K562 (cell line): ENCODE measurements at regions not wholly inside any gene's neighbourhood (a gene's known extent, or its start where the extent isn't known, plus 50 kb on each side); places are given as distances from the start of the nearest gene placed in this dataset.

Source experiments
- ATAC-seq: fragments of 200-7000 bp; cut with Tn5 transposase; 3 replicates; pipeline ENCODE4 v1.9.1; 2020; ENCODE audit warnings: moderate library complexity
- BruUV-seq: library from RNA; stranded (reverse); fragments of 400-500 nt; replicated peaks from 2 replicates; lab custom pipeline; 2021; lab: Mats Ljungman, UMichigan
- CTCF ChIA-PET: fragments of 300-600 bp; formaldehyde crosslinking; extraction: SDS; loops from one replicate; lab custom pipeline; 2021; ENCODE audit warnings: low intra/inter-chr PET ratio; lab: Yijun Ruan, JAX
- POLR2A ChIA-PET: fragments of 300-600, 350-650 bp; sonication (Branson Sonifier 250); formaldehyde crosslinking; extraction: SDS; loops from one replicate; lab custom pipeline; 2021; ENCODE audit warnings: antibody characterized with exemption, inconsistent platforms; lab: Yijun Ruan, JAX
- DNase-seq, 4 experiments: peaks; one replicate each; pipeline versions ENCODE4 v3.0.0 to v3.0.0-alpha.2; 2011 to 2018; ENCODE audit warnings: low spot score in 3 of 4, mixed read lengths in 3 of 4; ENCODE audit errors: extremely low read depth in 1 of 4
- FAIRE-seq: peaks from 2 replicates; lab custom pipeline; 2011; peaks lifted over from hg19 to GRCh38; lab: Jason Lieb, UNC
- H2AFZ ChIP-seq: 2 replicates; pipeline ENCODE4 v1.6.0; 2011; ENCODE audit warnings: low read depth, low read length, control low read depth, inconsistent platforms
- H3K27ac ChIP-seq: fragments of 200-600 bp; 3 replicates; pipeline ENCODE4 v1.8.0; 2011; ENCODE audit warnings: low read depth, mild to moderate bottlenecking, control low read depth, inconsistent platforms, low read length, moderate library complexity, mixed read lengths; ENCODE audit errors: extremely low read depth
- H3K27me3 ChIP-seq, 2 experiments: fragments of 300-600 bp in 1 of 2; 2 replicates in 1 of 2; 3 replicates in 1 of 2; pipeline versions ENCODE4 v1.6.0 to v1.8.0; 2011; ENCODE audit warnings: inconsistent platforms in 2 of 2, low read length in 2 of 2, mild to moderate bottlenecking in 1 of 2, mixed read lengths in 1 of 2, moderate library complexity in 1 of 2; ENCODE audit not compliant: control insufficient read depth in 2 of 2, insufficient read depth in 2 of 2
- H3K36me3 ChIP-seq: fragments of 300-600 bp; 3 replicates; pipeline ENCODE4 v1.8.0; 2011; ENCODE audit warnings: mild to moderate bottlenecking, low read length, inconsistent platforms; ENCODE audit not compliant: control insufficient read depth, insufficient read depth
- H3K4me1 ChIP-seq, 2 experiments: fragments of 200-600 bp in 1 of 2; replicated peaks in 1 of 2; 2 replicates in 1 of 2; 3 replicates in 1 of 2; pipeline versions ENCODE4 v1.5.1 to v1.8.0; 2011; ENCODE audit warnings: inconsistent platforms in 2 of 2, low read length in 2 of 2, mild to moderate bottlenecking in 1 of 2, mixed read lengths in 1 of 2, moderate library complexity in 1 of 2; ENCODE audit not compliant: control insufficient read depth in 2 of 2, insufficient read depth in 2 of 2
- H3K4me2 ChIP-seq: 2 replicates; pipeline ENCODE4 v1.6.1; 2011; ENCODE audit warnings: low read length, control low read depth, inconsistent platforms, mixed read lengths; ENCODE audit not compliant: insufficient read depth
- H3K4me3 ChIP-seq: fragments of 200-600 bp; sonication (generic), shearing (Covaris generic); 2 replicates; pipeline ENCODE4 v1.5.1; 2016; ENCODE audit warnings: control low read depth, inconsistent platforms
- H3K79me2 ChIP-seq: fragments of 200-600 bp; 3 replicates; pipeline ENCODE4 v1.8.0; 2011; ENCODE audit warnings: low read length, inconsistent platforms; ENCODE audit not compliant: control insufficient read depth, insufficient read depth
- H3K9ac ChIP-seq, 2 experiments: 2 replicates each; pipeline versions ENCODE4 v1.6.0 to v1.6.1; 2011; ENCODE audit warnings: low read depth in 2 of 2, low read length in 2 of 2, control low read depth in 1 of 2, inconsistent platforms in 1 of 2, mild to moderate bottlenecking in 1 of 2, mixed read lengths in 1 of 2; ENCODE audit not compliant: insufficient read depth in 1 of 2
- H3K9me1 ChIP-seq: one replicate; pipeline ENCODE4 v1.6.0; 2011; ENCODE audit warnings: inconsistent platforms, mild to moderate bottlenecking, low read length, moderate library complexity; ENCODE audit not compliant: control insufficient read depth, insufficient read depth
- H3K9me3 ChIP-seq: replicated peaks from 2 replicates; pipeline ENCODE4 v1.5.1; 2011; ENCODE audit warnings: low read depth, low read length, inconsistent platforms; ENCODE audit not compliant: control insufficient read depth, insufficient read depth
- H4K20me1 ChIP-seq: replicated peaks from 2 replicates; pipeline ENCODE4 v1.6.1; 2011; ENCODE audit warnings: low read length, inconsistent platforms, mixed read lengths; ENCODE audit not compliant: control insufficient read depth, insufficient read depth
- BMI1 ChIP-seq: fragments of 150-350 bp; IDR thresholded peaks from 2 replicates; pipeline ENCODE4 v1.6.1; 2014; ENCODE audit warnings: low read length
- BRD4 ChIP-seq: fragments of 200-600 bp; sonication (generic); IDR thresholded peaks from 2 replicates; pipeline ENCODE4 v1.6.1; 2017; ENCODE audit warnings: inconsistent platforms
- CBX1 ChIP-seq: sonication (generic); IDR thresholded peaks from 2 replicates; pipeline ENCODE4 v1.6.1; 2016; ENCODE audit warnings: antibody characterized with exemption, low read depth, mild to moderate bottlenecking
- MAFG ChIP-seq: fragments of 450-650 bp; conservative IDR thresholded peaks from 2 replicates; pipeline ENCODE4 v1.6.1; 2016; ENCODE audit warnings: missing genetic modification characterization, missing compliant biosample characterization
- ZNF3 ChIP-seq: fragments of 250-450 bp; sonication (Bioruptor Pico); IDR thresholded peaks from 2 replicates; pipeline ENCODE4 v1.5.0; 2021; ENCODE audit warnings: mild to moderate bottlenecking, moderate library complexity
- ZNF384 ChIP-seq: IDR thresholded peaks from 2 replicates; pipeline ENCODE4 v1.6.1; 2012; ENCODE audit warnings: low read depth, low read length, improper control_type of control experiment
- WGBS: fragments of 100-300 bp; shearing (Covaris generic); methylation state at CpG from one replicate; pipeline ENCODE4 v1.1.6; 2016; ENCODE audit warnings: low coverage, mixed read lengths; ENCODE audit not compliant: insufficient coverage; ENCODE audit errors: missing lambda C conversion rate; 5-methylcytosine and 5-hydroxymethylcytosine counted together
- in situ Hi-C: fragments of 300-500 bp; cut with MboI; formaldehyde crosslinking; loops from 4 replicates; pipeline ENCODE4 v1.15.0; 2018; ENCODE audit warnings: inconsistent platforms, mixed read lengths
- intact Hi-C: fragments of 100-400 bp; cut with micrococcal nuclease; formaldehyde crosslinking; loops from 2 replicates; pipeline ENCODE4 v1.14.2; 2022
- TF ChIP-seq, protein P1 (sequence below): fragments of 450-650 bp; formaldehyde crosslinking; IDR thresholded peaks from 2 replicates; pipeline ENCODE4 v1.4.0; 2022; ENCODE audit warnings: missing genetic modification characterization

GRCh38 chr3:30314757-30315325 is 291.6 kb upstream of the TGFBR2 start:
- intact Hi-C loops = no loop called here
- 4% methylated on average over 3 of the region's 3 CpGs for WGBS
- BruUV-seq = no TSS peak
- ChIA-PET CTCF (no interaction called here), POLR2A (no interaction called here)
- H3K9me1 ChIP-seq = no peaks in the 10 kb centered on the region
- H3K9ac ChIP-seq = no peak overlapping the region
- no peak for TF ChIP-seq CBX1
- FAIRE-seq = no peak
- DNase-seq = no peak
- H3K4me2 ChIP-seq = no peak overlapping the region
- no peaks in the 10 kb centered on the region for H3K79me2 ChIP-seq
- no peak overlapping the region for H2AFZ ChIP-seq
- H3K27ac ChIP-seq = no peak overlapping the region
- H3K4me3 ChIP-seq = no peak overlapping the region
- no peaks in the 10 kb centered on the region for H4K20me1 ChIP-seq
- in situ Hi-C loops = no loop called here
- H3K9me3 ChIP-seq = peaks cover 1% of the 10 kb centered on the region; the same call in 1 of the 2 replicates
- H3K4me1 ChIP-seq = no peaks in the 10 kb centered on the region
- no peak for ATAC-seq
- H3K27me3 ChIP-seq = no peaks in the 10 kb centered on the region
- no peaks in the 10 kb centered on the region for H3K36me3 ChIP-seq

DNA sequence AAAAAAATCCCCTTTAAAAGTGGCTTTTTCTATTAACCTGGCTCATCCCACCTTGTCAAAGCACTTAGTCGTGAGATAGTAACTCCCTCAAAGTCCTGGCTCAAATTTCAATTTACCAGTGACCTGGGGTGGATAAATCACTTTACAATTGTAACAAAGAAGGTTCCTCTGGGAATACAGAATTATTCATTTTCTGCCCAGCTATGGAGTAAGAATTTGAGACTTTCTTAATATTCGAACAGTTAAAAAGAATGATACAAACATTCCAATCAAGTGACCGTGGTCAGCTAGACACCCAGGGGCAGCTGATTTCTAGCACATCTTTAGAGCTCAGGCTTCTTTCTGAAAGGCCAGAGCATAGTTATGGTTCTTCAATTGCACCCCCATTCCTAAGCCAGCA is 291.0 kb upstream of the TGFBR2 start:
- no peak for TF ChIP-seq BMI1
- TF ChIP-seq ZNF384 = no peak
- TF ChIP-seq BRD4 = no peak
- no peak for TF ChIP-seq ZNF3 (CRISPR knock-in tag)
- TF ChIP-seq, protein P1, sequence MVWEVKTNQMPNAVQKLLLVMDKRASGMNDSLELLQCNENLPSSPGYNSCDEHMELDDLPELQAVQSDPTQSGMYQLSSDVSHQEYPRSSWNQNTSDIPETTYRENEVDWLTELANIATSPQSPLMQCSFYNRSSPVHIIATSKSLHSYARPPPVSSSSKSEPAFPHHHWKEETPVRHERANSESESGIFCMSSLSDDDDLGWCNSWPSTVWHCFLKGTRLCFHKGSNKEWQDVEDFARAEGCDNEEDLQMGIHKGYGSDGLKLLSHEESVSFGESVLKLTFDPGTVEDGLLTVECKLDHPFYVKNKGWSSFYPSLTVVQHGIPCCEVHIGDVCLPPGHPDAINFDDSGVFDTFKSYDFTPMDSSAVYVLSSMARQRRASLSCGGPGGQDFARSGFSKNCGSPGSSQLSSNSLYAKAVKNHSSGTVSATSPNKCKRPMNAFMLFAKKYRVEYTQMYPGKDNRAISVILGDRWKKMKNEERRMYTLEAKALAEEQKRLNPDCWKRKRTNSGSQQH = no peak
- TF ChIP-seq MAFG (tag) = no peak
- BruUV-seq = no TSS peak
- ChIA-PET POLR2A (no interaction called here), CTCF (no interaction called here)
- Histone ChIP-seq H3K4me2 (no peak overlapping the region), H4K20me1 (no peaks in the 10 kb centered on the region), H3K79me2 (no peaks in the 10 kb centered on the region), H2AFZ (no peak overlapping the region), H3K4me3 (no peak overlapping the region), H3K9me1 (no peaks in the 10 kb centered on the region), H3K4me1 (no peaks in the 10 kb centered on the region), H3K9ac (no peak overlapping the region), H3K27ac (no peak overlapping the region), H3K9me3 (peaks cover 1% of the 10 kb centered on the region; the same call in 1 of the 2 replicates), H3K27me3 (no peaks in the 10 kb centered on the region), H3K36me3 (no peaks in the 10 kb centered on the region)
- no peak for DNase-seq
- no peak for FAIRE-seq
- ATAC-seq = no peak
- intact Hi-C loops (no loop called here), in situ Hi-C loops (no loop called here)
- WGBS = 0% methylated on average over 3 of the region's 3 CpGs
